ENCODE measurements at regions not wholly inside any gene's neighbourhood (a gene's known extent, or its start where the extent isn't known, plus 50 kb on each side); places are given as distances from the start of the nearest gene placed in this dataset.
"Not testable (repeated sequence)": the region's sequence is repeated elsewhere in the genome, so short reads cannot be mapped to it uniquely, and the experiment has no call there.

DNA sequence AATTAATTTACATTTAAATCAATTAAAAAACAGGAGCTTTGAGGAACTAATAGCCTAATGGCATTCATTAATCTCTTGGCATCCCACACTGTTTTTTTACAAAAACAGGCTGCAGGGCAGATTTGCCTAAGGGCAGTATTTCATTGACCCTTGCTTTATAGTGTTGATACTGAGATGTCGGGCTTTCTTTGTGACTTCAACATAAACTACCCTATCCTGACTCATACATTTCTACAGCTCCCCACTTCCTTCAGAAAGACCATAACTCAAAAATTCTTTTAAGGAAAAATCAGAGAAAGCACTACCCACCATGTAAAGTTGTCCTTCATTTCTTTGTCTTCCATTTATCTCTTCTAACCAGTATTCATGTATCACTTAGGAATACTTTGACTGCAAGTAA, 92.2 kb upstream of the NT5E start:
- no peak for DNase-seq (ENCODE audit: low spot score in 2 of 2)
- H3K4me1 ChIP-seq: no peaks in the 10 kb centered on the region
- no peaks in the 10 kb centered on the region for H3K27me3 ChIP-seq
- H3K9me3 ChIP-seq: no peaks in the 10 kb centered on the region
- no peak overlapping the region for H3K27ac ChIP-seq
- 0 to 23% methylated on average over 1 of the region's 1 CpG for WGBS, 2 donors
- H3K36me3 ChIP-seq: no peaks in the 10 kb centered on the region
- no peak overlapping the region for H3K4me3 ChIP-seq
- TF ChIP-seq EP300 (IDR thresholded peaks at IDR 0.05): no peak
- TF ChIP-seq, protein P1, sequence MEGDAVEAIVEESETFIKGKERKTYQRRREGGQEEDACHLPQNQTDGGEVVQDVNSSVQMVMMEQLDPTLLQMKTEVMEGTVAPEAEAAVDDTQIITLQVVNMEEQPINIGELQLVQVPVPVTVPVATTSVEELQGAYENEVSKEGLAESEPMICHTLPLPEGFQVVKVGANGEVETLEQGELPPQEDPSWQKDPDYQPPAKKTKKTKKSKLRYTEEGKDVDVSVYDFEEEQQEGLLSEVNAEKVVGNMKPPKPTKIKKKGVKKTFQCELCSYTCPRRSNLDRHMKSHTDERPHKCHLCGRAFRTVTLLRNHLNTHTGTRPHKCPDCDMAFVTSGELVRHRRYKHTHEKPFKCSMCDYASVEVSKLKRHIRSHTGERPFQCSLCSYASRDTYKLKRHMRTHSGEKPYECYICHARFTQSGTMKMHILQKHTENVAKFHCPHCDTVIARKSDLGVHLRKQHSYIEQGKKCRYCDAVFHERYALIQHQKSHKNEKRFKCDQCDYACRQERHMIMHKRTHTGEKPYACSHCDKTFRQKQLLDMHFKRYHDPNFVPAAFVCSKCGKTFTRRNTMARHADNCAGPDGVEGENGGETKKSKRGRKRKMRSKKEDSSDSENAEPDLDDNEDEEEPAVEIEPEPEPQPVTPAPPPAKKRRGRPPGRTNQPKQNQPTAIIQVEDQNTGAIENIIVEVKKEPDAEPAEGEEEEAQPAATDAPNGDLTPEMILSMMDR (IDR thresholded peaks at IDR 0.05): no peak
- TF ChIP-seq POLR2A (IDR thresholded peaks at IDR 0.05): no peak

DNA sequence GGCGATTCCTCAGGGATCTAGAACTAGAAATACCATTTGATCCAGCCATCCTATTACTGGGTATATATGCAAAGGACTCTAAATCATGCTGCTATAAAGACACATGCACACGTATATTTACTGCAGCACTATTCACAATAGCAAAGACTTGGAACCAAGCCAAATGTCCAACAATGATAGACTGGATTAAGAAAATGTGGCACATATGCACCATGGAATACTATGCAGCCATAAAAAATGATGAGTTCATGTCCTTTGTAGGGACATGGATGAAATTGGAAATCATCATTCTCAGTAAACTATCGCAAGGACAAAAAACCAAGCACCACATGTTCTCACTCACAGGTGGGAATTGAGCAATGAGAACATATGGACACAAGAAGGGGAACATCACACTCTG, 93.1 kb upstream of the NT5E start:
- not testable (repeated sequence) for H3K36me3 ChIP-seq; DNase-seq (ENCODE audit: low spot score in 2 of 2); H3K27ac ChIP-seq; H3K4me1 ChIP-seq; H3K9me3 ChIP-seq; H3K4me3 ChIP-seq; H3K27me3 ChIP-seq
- 87 to 91% methylated on average over 3 of the region's 3 CpGs for WGBS, 2 donors

DNA sequence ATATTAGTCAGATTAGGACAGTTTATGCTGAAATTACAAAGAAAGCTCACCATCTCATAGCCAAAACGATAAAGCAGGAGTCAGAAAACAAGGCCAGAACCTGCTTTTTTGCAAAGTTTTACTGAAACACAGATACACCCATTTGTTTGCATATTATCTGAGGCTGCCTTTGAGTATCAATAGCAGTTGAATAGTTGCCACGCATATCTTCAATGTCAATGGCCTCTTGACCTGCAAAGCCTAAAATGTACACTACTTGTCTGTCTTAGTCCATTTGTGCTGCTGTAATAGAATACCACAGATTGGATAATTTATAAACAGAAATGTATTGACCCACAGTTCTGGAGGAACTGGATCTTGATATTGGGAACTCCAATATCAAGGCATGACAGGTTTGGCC, 94.1 kb upstream of the NT5E start:
- TF ChIP-seq POLR2A (IDR thresholded peaks at IDR 0.05): no peak
- TF ChIP-seq, protein P1 (IDR thresholded peaks at IDR 0.05): no peak
- no peak for TF ChIP-seq EP300 (IDR thresholded peaks at IDR 0.05)
- no peaks in the 10 kb centered on the region for H3K9me3 ChIP-seq
- no peak overlapping the region for H3K4me3 ChIP-seq
- WGBS, 2 donors: 67 to 69% methylated on average over 2 of the region's 2 CpGs
- H3K27me3 ChIP-seq: no peaks in the 10 kb centered on the region
- no peak for DNase-seq (ENCODE audit: low spot score in 2 of 2)
- no peaks in the 10 kb centered on the region for H3K4me1 ChIP-seq
- no peaks in the 10 kb centered on the region for H3K36me3 ChIP-seq
- no peak overlapping the region for H3K27ac ChIP-seq

DNA sequence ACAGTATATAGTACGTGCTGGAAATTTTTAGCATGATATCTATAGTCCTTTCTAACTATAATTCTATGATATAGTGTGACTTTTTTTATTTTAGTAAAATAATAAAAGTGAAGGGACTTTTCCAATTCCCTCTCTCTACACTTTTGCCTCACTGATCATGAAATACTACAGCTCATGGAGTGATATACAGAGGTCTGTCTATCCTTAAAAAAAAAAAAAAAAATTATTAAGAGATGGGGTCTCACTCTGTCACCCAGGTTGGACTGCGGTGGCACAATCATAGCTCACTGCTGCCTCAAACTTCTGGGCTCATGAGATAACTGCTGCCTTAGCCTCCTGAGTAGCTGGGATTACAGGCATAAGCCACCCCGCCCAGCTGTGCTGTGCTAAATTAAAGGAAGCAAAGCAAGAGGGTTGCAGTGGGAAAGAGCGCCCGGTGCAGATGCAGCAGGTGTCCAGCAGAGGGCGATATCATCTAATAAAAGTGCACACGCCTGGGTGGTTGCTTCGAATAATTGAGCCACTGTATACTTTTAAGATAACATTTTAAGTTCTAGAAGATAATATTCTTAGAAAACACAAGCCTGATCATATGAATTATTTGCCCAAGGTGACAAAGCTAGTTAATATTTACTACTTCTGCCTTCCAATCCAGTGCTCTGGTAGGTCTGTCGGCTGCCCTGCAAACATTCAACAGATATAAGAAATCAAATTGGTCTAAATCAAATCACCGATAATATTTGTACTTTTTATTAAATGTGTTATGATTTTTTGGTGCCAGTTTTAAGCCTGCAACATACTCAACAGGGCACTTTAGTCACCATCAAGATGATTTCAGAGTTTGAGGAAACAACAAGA, 94.9 kb upstream of the NT5E start:
- no peaks in the 10 kb centered on the region for H3K9me3 ChIP-seq
- WGBS, 2 donors: 28 to 29% methylated on average over 10 of the region's 10 CpGs
- H3K4me1 ChIP-seq: peaks cover 0 to 2% (median 0%) of the 10 kb centered on the region in 4 donors
- no peak overlapping the region for H3K27ac ChIP-seq
- H3K4me3 ChIP-seq: no peak overlapping the region
- no peaks in the 10 kb centered on the region for H3K36me3 ChIP-seq
- H3K27me3 ChIP-seq: no peaks in the 10 kb centered on the region
- peak; percentile 76 to 88 for DNase-seq (ENCODE audit: low spot score in 2 of 2)
- TF ChIP-seq, protein P1 (IDR thresholded peaks at IDR 0.05): peak; percentile 82 to 94 (median 86)
- TF ChIP-seq POLR2A (IDR thresholded peaks at IDR 0.05) (no peak), EP300 (IDR thresholded peaks at IDR 0.05) (no peak)

DNA sequence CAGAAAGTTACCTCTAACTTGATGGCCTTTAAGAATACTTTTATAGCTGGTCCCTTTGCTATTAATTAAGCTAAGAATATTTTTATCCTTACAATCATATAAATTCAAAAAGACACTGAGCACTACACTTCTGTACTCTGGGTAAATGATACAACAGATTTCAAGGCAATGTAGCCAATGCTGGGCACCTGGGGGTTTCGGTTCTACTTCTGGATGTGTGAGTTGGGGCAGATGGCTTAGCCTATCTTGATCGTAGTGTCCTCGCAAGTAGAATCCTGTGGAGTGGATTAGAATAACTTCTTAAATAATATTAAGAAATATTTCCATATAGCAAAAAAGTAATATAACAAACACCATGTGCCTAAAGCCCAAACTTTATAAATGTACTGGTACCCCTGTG, 96.9 kb upstream of the NT5E start:
- WGBS, 2 donors: 94 to 96% methylated on average over 3 of the region's 3 CpGs
- H3K4me1 ChIP-seq: peaks cover 0 to 2% (median 0%) of the 10 kb centered on the region in 4 donors
- H3K27me3 ChIP-seq: no peaks in the 10 kb centered on the region
- TF ChIP-seq EP300 (IDR thresholded peaks at IDR 0.05) (no peak), POLR2A (IDR thresholded peaks at IDR 0.05) (no peak)
- TF ChIP-seq, protein P1 (IDR thresholded peaks at IDR 0.05): no peak
- DNase-seq (ENCODE audit: low spot score in 2 of 2): no peak
- H3K4me3 ChIP-seq: no peak overlapping the region
- no peaks in the 10 kb centered on the region for H3K9me3 ChIP-seq
- no peaks in the 10 kb centered on the region for H3K36me3 ChIP-seq
- H3K27ac ChIP-seq: no peak overlapping the region
